Breast epithelium (tissue), 4 donors: ENCODE measurements at regions not wholly inside any gene's neighbourhood (a gene's known extent, or its start where the extent isn't known, plus 50 kb on each side); places are given as distances from the start of the nearest gene placed in this dataset.
A peak's percentile ranks its signal among the peaks of the same experiment; 100 is the strongest.

Experiments used
- DNase-seq, 2 donors: peaks; one replicate each; pipeline ENCODE4 v3.0.0-alpha.2; 2019; ENCODE audit warnings: low spot score in 2 of 2
- H3K27ac ChIP-seq, 2 donors: fragments of 200-600 bp; sonication (generic) in 1 of 2; one replicate each; pipeline ENCODE4 v1.5.1; 2016 to 2019; ENCODE audit warnings: mild to moderate bottlenecking in 1 of 2
- H3K27me3 ChIP-seq, 2 donors: fragments of 200-600 bp; sonication (generic) in 1 of 2; one replicate each; pipeline versions ENCODE4 v1.5.1 to v1.6.0; 2017 to 2019; ENCODE audit warnings: control low read depth in 1 of 2, mild to moderate bottlenecking in 1 of 2
- H3K36me3 ChIP-seq: fragments of 200-600 bp; one replicate; pipeline ENCODE4 v1.5.1; 2019
- H3K4me1 ChIP-seq, 2 donors: fragments of 200-600 bp; sonication (generic); one replicate each; pipeline ENCODE4 v1.5.1; 2016 to 2019; ENCODE audit warnings: control low read depth in 1 of 2
- H3K4me3 ChIP-seq, 3 donors: fragments of 200-600 bp; sonication (generic); 1 replicate in 2 of 3; 2 replicates in 1 of 3; pipeline ENCODE4 v1.5.1; 2016 to 2019; ENCODE audit warnings: mild to moderate bottlenecking in 3 of 3, moderate library complexity in 2 of 3
- H3K9me3 ChIP-seq, 2 donors: fragments of 200-600 bp; sonication (generic) in 1 of 2; one replicate each; pipeline ENCODE4 v1.5.1; 2016 to 2019; ENCODE audit warnings: control low read depth in 1 of 2
- POLR2A ChIP-seq: fragments of 450-650 bp; IDR thresholded peaks from one replicate; pipeline ENCODE4 v1.6.1; 2016; ENCODE audit warnings: antibody characterized with exemption, mild to moderate bottlenecking, moderate library complexity
- POLR2AphosphoS5 ChIP-seq, 3 donors: sonication (generic); formaldehyde crosslinking; IDR thresholded peaks; one replicate each; pipeline ENCODE4 v1.6.1; 2017; ENCODE audit warnings: antibody characterized with exemption in 3 of 3
- intact Hi-C: fragments of 100-400 bp; cut with DNase I; formaldehyde crosslinking; loops from one replicate; pipeline ENCODE4 v1.15.1; 2023; ENCODE audit warnings: low total_unique reads
- TF ChIP-seq, protein P1 (sequence below), 3 donors: fragments of 450-650 bp; IDR thresholded peaks; one replicate each; pipeline ENCODE4 v1.5.1; 2016 to 2017; ENCODE audit warnings: antibody characterized with exemption in 3 of 3, mild to moderate bottlenecking in 3 of 3, moderate library complexity in 3 of 3

DNA sequence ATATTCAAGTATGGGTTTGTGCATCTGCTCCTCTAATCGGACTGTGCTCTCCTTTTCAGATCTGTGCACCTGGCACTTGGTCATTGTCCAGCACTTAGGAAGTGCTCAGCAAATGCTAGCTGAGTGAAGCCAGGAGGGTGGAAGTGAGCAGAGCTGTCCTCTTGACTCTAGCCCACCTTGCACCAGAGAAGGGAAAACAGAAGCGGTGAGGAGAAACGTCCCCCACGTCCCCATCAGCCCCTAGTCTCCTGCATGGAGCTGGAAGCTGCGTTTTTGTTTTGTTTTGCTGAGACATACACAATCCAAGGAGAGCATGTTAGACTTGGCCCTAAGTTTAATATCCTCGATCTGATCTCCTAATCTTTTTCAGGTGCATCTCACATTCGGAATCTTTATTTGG, 73.6 kb downstream of the EN1 start:
- H3K27me3 ChIP-seq, result peaks cover 0 to 12% of the 10 kb centered on the region in 2 donors
- H3K4me1 ChIP-seq, result no peaks in the 10 kb centered on the region
- TF ChIP-seq, protein P1, sequence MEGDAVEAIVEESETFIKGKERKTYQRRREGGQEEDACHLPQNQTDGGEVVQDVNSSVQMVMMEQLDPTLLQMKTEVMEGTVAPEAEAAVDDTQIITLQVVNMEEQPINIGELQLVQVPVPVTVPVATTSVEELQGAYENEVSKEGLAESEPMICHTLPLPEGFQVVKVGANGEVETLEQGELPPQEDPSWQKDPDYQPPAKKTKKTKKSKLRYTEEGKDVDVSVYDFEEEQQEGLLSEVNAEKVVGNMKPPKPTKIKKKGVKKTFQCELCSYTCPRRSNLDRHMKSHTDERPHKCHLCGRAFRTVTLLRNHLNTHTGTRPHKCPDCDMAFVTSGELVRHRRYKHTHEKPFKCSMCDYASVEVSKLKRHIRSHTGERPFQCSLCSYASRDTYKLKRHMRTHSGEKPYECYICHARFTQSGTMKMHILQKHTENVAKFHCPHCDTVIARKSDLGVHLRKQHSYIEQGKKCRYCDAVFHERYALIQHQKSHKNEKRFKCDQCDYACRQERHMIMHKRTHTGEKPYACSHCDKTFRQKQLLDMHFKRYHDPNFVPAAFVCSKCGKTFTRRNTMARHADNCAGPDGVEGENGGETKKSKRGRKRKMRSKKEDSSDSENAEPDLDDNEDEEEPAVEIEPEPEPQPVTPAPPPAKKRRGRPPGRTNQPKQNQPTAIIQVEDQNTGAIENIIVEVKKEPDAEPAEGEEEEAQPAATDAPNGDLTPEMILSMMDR (IDR thresholded peaks at IDR 0.05), result no peak
- TF ChIP-seq POLR2AphosphoS5 (IDR thresholded peaks at IDR 0.05), result no peak
- TF ChIP-seq POLR2A, result no peak
- no peak for DNase-seq
- H3K36me3 ChIP-seq, result no peaks in the 10 kb centered on the region
- no peak overlapping the region for H3K27ac ChIP-seq
- peak overlapping the region in 1 of 3 donors; percentile 62 for H3K4me3 ChIP-seq
- intact Hi-C loops, result no loop called here
- H3K9me3 ChIP-seq, result no peaks in the 10 kb centered on the region

DNA sequence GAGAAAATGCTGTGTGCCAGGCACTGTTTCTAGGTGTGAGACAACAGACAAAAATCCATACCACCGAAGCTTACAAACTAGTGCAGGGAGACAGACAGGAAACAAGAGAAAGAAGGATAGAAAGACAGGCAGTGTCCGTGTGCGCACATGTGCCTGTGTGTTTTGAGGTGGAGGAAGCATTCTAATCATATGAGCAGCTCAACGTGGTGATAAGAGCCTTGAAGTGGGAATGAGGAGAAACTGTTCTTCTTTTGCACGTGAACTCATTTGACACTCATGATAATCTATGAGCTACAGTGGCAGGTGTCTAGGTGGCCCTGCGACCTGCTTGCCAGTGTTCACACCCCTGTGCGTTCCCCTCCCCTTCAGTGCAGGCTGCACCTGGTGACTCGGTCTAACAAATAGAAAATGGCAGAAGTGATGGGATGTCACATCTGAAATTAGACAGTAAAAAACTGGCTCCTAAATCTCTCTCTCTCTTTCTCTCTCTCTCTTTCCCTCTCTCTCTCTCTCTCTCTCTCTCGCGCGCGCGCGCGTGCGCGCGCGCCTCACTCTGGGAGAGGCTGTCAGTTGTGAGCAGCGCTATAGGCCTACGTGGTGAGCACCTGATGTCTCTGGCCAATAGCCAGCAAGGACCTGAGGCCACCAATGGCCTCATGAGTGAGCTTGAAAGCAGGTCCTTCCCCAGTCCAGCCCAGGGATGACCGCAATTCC, 74.8 kb downstream of the EN1 start:
- H3K36me3 ChIP-seq, result no peaks in the 10 kb centered on the region
- H3K9me3 ChIP-seq, result no peaks in the 10 kb centered on the region
- H3K27ac ChIP-seq, result no peak overlapping the region
- TF ChIP-seq POLR2AphosphoS5 (IDR thresholded peaks at IDR 0.05) (no peak), POLR2A (no peak)
- TF ChIP-seq, protein P1 (IDR thresholded peaks at IDR 0.05), result no peak
- no peak for DNase-seq
- no peaks in the 10 kb centered on the region for H3K4me1 ChIP-seq
- intact Hi-C loops, result no loop called here
- peaks cover 0 to 12% of the 10 kb centered on the region in 2 donors for H3K27me3 ChIP-seq
- no peak overlapping the region for H3K4me3 ChIP-seq

DNA sequence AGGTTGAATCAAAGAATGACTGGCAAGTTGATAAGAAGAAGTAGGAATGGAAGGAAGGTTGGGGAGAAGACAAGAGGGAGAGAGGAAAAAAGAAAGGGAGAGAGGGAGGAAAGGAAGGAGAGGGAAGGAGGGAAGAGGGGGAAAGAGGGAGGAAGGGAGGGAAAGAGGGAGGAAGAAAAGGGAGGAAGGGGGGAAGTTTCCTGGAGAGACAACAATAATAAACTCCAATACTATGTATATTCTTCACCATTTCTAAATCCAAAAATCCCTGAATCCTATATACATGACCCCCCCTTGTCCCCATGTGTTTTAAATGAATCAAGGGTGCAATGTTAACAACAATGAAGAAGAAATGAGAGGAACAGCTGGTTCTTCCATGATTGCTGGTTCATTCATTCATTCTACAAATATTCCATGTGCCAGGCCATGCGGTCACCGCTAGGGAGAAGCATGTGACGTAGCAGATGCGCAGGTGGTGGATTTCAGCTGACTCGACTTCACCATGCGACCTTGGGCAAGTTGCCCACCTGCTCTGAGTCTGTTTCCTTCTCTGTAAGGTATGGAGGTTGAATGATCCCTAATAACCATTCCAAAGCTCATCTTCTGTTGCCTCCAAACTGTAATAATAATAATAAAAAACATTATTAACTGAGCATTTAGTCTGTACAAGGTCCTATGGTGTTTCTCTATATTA, 77.6 kb downstream of the EN1 start:
- Histone ChIP-seq H3K36me3 (no peaks in the 10 kb centered on the region), H3K27me3 (no peaks in the 10 kb centered on the region), H3K4me3 (no peak overlapping the region), H3K9me3 (no peaks in the 10 kb centered on the region), H3K27ac (no peak overlapping the region), H3K4me1 (no peaks in the 10 kb centered on the region)
- no peak for DNase-seq
- TF ChIP-seq POLR2AphosphoS5 (IDR thresholded peaks at IDR 0.05), result no peak
- TF ChIP-seq POLR2A, result no peak
- TF ChIP-seq, protein P1 (IDR thresholded peaks at IDR 0.05), result no peak
- intact Hi-C loops, result no loop called here

DNA sequence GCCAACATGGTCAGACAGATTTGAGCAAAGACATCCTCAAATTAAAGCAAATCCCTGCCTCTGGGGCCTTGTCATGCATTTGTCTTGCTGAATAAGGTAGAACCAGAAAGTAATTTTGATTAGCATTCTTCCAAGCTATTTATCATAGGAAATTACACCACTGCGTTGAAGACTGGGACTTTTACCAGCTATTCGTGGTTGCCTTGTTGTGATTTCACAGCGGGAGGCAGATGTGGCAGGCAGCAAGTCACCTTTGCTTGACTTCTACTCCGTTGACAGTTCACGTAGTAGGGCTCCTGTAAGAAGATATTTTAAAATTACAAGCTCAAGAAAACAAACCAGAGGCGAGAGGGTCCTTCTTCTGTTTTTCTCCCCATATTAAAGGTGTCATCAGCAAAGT, 80.6 kb downstream of the EN1 start:
- no peaks in the 10 kb centered on the region for H3K4me1 ChIP-seq
- intact Hi-C loops, result no loop called here
- no peak for DNase-seq
- H3K4me3 ChIP-seq, result no peak overlapping the region
- H3K36me3 ChIP-seq, result no peaks in the 10 kb centered on the region
- no peak overlapping the region for H3K27ac ChIP-seq
- H3K9me3 ChIP-seq, result no peaks in the 10 kb centered on the region
- H3K27me3 ChIP-seq, result no peaks in the 10 kb centered on the region
- TF ChIP-seq, protein P1 (IDR thresholded peaks at IDR 0.05), result no peak
- TF ChIP-seq POLR2AphosphoS5 (IDR thresholded peaks at IDR 0.05) (no peak), POLR2A (no peak)

DNA sequence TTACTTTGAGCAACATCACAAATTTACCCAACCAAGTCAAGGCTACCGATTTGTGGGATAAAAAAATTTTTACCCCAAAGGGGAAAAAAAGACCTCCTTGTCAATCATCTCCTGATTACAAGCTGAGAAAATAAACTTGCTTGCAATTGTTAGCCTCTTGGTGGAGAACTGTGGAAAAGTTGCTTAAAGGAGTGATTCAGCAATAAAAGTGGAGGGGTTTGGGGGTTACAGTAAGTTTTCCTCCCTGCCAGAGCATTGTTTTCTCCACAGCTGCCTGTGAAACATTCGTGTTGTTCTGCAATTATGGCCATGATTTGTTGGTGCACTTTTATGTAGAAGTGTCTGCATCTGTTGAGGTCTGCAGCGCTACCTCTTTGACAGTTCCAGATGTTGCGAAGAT, 82.6 kb downstream of the EN1 start:
- Histone ChIP-seq H3K4me1 (no peaks in the 10 kb centered on the region), H3K4me3 (no peak overlapping the region), H3K27ac (no peak overlapping the region), H3K27me3 (no peaks in the 10 kb centered on the region), H3K9me3 (no peaks in the 10 kb centered on the region), H3K36me3 (no peaks in the 10 kb centered on the region)
- intact Hi-C loops, result no loop called here
- TF ChIP-seq, protein P1 (IDR thresholded peaks at IDR 0.05), result no peak
- TF ChIP-seq POLR2A (no peak), POLR2AphosphoS5 (IDR thresholded peaks at IDR 0.05) (no peak)
- DNase-seq, result no peak
